Prostate gland (tissue), 2 donors: ENCODE measurements at regions not wholly inside any gene's neighbourhood (a gene's known extent, or its start where the extent isn't known, plus 50 kb on each side); places are given as distances from the start of the nearest gene placed in this dataset.

Source experiments
- DNase-seq: peaks from one replicate; pipeline ENCODE4 v3.0.0-alpha.2; 2019; ENCODE audit warnings: low spot score
- H3K27ac ChIP-seq, 2 donors: fragments of 200-600 bp; sonication (generic); 2 replicates each; pipeline ENCODE4 v1.5.1; 2017 to 2019
- H3K27me3 ChIP-seq: fragments of 200-600 bp; sonication (generic); replicated peaks from 2 replicates; pipeline ENCODE4 v1.5.1; 2019; ENCODE audit not compliant: insufficient read depth
- H3K36me3 ChIP-seq, 2 donors: fragments of 200-600 bp; sonication (generic); 1 replicate in 1 of 2; 2 replicates in 1 of 2; pipeline versions ENCODE4 v1.5.1 to v1.8.1; 2017 to 2019
- H3K4me1 ChIP-seq: fragments of 200-600 bp; sonication (generic); replicated peaks from 2 replicates; pipeline ENCODE4 v1.5.1; 2019
- H3K4me3 ChIP-seq, 2 donors: fragments of 200-600 bp; sonication (generic); 2 replicates each; pipeline ENCODE4 v1.5.1; 2017 to 2019
- H3K9me3 ChIP-seq: fragments of 200-600 bp; sonication (generic); 2 replicates; pipeline ENCODE4 v1.5.1; 2017
- POLR2A ChIP-seq: fragments of 450-650 bp; IDR thresholded peaks from one replicate; pipeline ENCODE4 v1.6.1; 2016; ENCODE audit warnings: antibody characterized with exemption, mild to moderate bottlenecking
- POLR2AphosphoS5 ChIP-seq: sonication (generic); formaldehyde crosslinking; IDR thresholded peaks from one replicate; pipeline ENCODE4 v1.6.1; 2017; ENCODE audit warnings: antibody characterized with exemption
- WGBS: methylation state at CpG from one replicate; pipeline ENCODE4 v1.1.5; 2018; 5-methylcytosine and 5-hydroxymethylcytosine counted together
- intact Hi-C: fragments of 100-400 bp; cut with DNase I; formaldehyde crosslinking; loops from one replicate; pipeline ENCODE4 v1.14.2; 2022
- TF ChIP-seq, protein P1 (sequence below), 4 experiments: fragments of 200-600 bp in 2 of 4; fragments of 450-650 bp in 2 of 4; sonication (generic) in 2 of 4; IDR thresholded peaks; 1 replicate in 3 of 4; 2 replicates in 1 of 4; pipeline ENCODE4 v1.5.1; 2016 to 2019; ENCODE audit warnings: antibody characterized with exemption in 4 of 4, mild to moderate bottlenecking in 2 of 4, moderate library complexity in 2 of 4

DNA sequence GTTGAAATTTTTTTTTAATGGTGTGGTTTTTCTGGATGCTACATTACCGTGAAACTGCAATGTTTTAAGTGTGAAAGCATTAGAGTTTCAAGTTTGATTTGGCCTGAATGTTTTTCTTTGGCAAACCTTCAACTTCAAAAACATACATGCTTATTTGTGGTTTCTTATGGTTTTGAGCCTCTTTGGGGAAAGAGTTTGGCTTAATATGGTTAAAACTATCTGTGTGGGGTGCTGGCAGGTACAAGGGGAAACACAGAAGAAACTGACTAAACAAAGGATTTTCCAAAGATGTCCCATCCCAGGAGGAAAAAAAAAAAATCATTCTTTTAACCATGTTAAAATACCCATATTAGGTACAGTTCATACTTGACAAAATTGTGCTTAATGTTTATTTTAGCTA lies 121.1 kb downstream of the HGF start:
- intact Hi-C loops, result no loop called here
- H3K4me3 ChIP-seq, result no peak overlapping the region
- no peak overlapping the region for H3K27ac ChIP-seq
- no peaks in the 10 kb centered on the region for H3K9me3 ChIP-seq
- no peaks in the 10 kb centered on the region for H3K36me3 ChIP-seq
- H3K27me3 ChIP-seq, result no peaks in the 10 kb centered on the region
- H3K4me1 ChIP-seq, result no peaks in the 10 kb centered on the region
- no peak for DNase-seq
- WGBS, result 37% methylated on average over 1 of the region's 1 CpG
- no peak for TF ChIP-seq POLR2A
- TF ChIP-seq, protein P1, sequence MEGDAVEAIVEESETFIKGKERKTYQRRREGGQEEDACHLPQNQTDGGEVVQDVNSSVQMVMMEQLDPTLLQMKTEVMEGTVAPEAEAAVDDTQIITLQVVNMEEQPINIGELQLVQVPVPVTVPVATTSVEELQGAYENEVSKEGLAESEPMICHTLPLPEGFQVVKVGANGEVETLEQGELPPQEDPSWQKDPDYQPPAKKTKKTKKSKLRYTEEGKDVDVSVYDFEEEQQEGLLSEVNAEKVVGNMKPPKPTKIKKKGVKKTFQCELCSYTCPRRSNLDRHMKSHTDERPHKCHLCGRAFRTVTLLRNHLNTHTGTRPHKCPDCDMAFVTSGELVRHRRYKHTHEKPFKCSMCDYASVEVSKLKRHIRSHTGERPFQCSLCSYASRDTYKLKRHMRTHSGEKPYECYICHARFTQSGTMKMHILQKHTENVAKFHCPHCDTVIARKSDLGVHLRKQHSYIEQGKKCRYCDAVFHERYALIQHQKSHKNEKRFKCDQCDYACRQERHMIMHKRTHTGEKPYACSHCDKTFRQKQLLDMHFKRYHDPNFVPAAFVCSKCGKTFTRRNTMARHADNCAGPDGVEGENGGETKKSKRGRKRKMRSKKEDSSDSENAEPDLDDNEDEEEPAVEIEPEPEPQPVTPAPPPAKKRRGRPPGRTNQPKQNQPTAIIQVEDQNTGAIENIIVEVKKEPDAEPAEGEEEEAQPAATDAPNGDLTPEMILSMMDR (IDR thresholded peaks at IDR 0.05), result no peak
- TF ChIP-seq POLR2AphosphoS5, result no peak

DNA sequence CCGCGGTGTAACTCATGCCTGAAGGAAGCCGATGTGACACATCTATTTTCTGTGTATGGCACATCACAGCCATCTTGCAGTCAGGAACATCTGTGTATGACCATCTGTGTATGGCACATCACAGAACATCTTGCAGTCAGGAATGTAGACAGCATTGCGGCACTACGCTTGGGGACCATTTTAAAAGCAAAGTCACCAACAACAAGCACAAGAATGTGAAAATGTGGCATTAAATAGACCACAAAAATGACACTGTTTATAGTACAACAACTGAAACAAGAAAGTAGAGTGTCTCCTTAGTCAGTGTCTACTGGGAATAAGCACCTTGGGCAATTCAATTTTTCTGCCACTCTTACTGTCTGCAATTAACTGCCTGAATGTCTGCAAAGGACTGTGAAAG lies 124.4 kb downstream of the HGF start:
- H3K9me3 ChIP-seq, result no peaks in the 10 kb centered on the region
- no peaks in the 10 kb centered on the region for H3K36me3 ChIP-seq
- H3K4me1 ChIP-seq, result no peaks in the 10 kb centered on the region
- WGBS, result 94% methylated on average over 5 of the region's 5 CpGs
- TF ChIP-seq POLR2A (no peak), POLR2AphosphoS5 (no peak)
- TF ChIP-seq, protein P1 (IDR thresholded peaks at IDR 0.05), result no peak
- no peaks in the 10 kb centered on the region for H3K27me3 ChIP-seq
- H3K4me3 ChIP-seq, result no peak overlapping the region
- no peak for DNase-seq
- intact Hi-C loops, result no loop called here
- no peak overlapping the region for H3K27ac ChIP-seq

DNA sequence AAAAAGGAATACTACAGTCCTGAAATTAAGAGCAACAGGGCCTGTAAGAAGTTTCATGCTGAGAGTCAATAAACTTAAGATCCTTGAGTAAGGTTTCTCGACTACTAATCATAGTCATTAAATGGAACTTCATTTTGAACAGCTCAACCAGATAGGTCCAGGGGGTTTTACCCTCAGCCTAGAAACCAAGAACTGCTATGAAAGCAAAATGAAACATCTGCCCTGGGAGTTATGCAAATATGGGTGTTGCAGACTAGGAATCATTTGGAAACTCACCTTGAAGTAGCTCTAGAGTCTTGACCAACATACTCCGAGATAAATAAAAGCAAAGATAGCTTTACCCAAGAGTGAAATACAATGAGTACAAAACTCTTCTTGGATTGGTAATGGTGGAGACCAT lies 128.0 kb downstream of the HGF start:
- intact Hi-C loops, result no loop called here
- WGBS, result 99% methylated on average over 2 of the region's 2 CpGs
- TF ChIP-seq, protein P1 (IDR thresholded peaks at IDR 0.05), result no peak
- TF ChIP-seq POLR2AphosphoS5 (no peak), POLR2A (no peak)
- Histone ChIP-seq H3K4me3 (no peak overlapping the region), H3K27ac (no peak overlapping the region), H3K4me1 (no peaks in the 10 kb centered on the region), H3K27me3 (no peaks in the 10 kb centered on the region), H3K9me3 (no peaks in the 10 kb centered on the region), H3K36me3 (no peaks in the 10 kb centered on the region)
- DNase-seq, result no peak

DNA sequence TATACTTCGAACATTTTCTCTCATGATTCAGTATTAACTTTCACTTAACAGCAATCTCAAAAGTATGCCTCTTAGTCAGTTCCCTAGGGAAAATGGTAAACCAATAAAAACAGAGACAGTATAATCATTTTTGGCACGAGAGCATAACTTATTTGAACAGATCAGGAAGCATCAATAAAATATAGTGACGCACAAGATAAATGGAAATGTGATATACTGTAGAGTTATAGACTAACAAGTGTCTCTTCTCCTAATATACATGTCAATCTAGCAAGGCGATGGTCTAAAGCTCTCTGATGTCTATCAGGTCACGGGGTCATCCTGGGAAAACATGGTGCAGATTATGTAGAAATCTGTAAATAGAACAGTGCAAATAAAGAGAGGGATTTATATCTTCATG lies 131.6 kb downstream of the HGF start:
- Histone ChIP-seq H3K27ac (no peak overlapping the region), H3K36me3 (no peaks in the 10 kb centered on the region), H3K9me3 (no peaks in the 10 kb centered on the region), H3K4me1 (no peaks in the 10 kb centered on the region), H3K4me3 (no peak overlapping the region), H3K27me3 (no peaks in the 10 kb centered on the region)
- no peak for TF ChIP-seq POLR2AphosphoS5
- TF ChIP-seq, protein P1 (IDR thresholded peaks at IDR 0.05), result no peak
- TF ChIP-seq POLR2A, result no peak
- DNase-seq, result no peak
- 35% methylated on average over 5 of the region's 5 CpGs for WGBS
- intact Hi-C loops, result no loop called here

DNA sequence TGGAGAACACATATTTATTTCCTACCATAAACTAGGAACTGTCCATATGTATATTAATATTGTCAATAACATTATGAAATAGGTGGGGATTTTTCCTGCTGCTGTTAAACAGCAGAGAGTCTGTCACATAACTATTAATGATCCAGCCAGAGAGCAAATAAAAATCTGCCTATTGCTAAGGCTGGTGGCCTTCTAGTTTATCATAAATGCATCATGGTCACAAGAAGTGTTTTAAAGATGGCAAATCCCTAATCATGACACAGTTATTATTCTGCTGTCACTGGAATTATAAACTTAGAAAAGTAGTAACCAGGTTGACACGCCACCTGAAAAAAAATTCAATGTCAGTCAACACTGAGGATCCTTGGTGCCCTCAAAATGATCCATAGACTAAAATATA lies 132.3 kb downstream of the HGF start:
- TF ChIP-seq POLR2AphosphoS5 (no peak), POLR2A (no peak)
- TF ChIP-seq, protein P1 (IDR thresholded peaks at IDR 0.05), result no peak
- Histone ChIP-seq H3K27me3 (no peaks in the 10 kb centered on the region), H3K4me1 (no peaks in the 10 kb centered on the region), H3K4me3 (no peak overlapping the region), H3K36me3 (no peaks in the 10 kb centered on the region), H3K9me3 (no peaks in the 10 kb centered on the region), H3K27ac (no peak overlapping the region)
- DNase-seq, result no peak
- intact Hi-C loops, result no loop called here
- 97% methylated on average over 1 of the region's 1 CpG for WGBS
